ENCODE measurements at regions not wholly inside any gene's neighbourhood (a gene's known extent, or its start where the extent isn't known, plus 50 kb on each side); places are given as distances from the start of the nearest gene placed in this dataset.

- TF ChIP-seq YY1 (IDR thresholded peaks at IDR 0.05; ENCODE audit: insufficient read depth, insufficient read length) (no peak), ZNF274 (IDR thresholded peaks at IDR 0.05; ENCODE audit: low read depth, low read length) (no peak), SUZ12 (IDR thresholded peaks at IDR 0.05; ENCODE audit: extremely low read depth, insufficient read depth, insufficient read length) (no peak)
These were observed 134.0 kb upstream of the TARS1 start for GRCh38 chr5:33306758-33307157.
